Epithelial cell of esophagus (primary cell): ENCODE measurements at regions not wholly inside any gene's neighbourhood (a gene's known extent, or its start where the extent isn't known, plus 50 kb on each side); places are given as distances from the start of the nearest gene placed in this dataset.
"Not testable (repeated sequence)": the region's sequence is repeated elsewhere in the genome, so short reads cannot be mapped to it uniquely, and the experiment has no call there.

Experiments used
- DNase-seq: peaks from one replicate; pipeline ENCODE4 v3.0.0; 2010; ENCODE audit warnings: low read depth
- H3K4me3 ChIP-seq: 2 replicates; pipeline ENCODE4 v1.5.1; 2011; ENCODE audit warnings: mild to moderate bottlenecking, low read length, control low read depth

GRCh38 chr11:3516934-3517567 lies 124.7 kb downstream of the ART5 start:
- not testable (repeated sequence) for DNase-seq, H3K4me3 ChIP-seq

- DNase-seq, H3K4me3 ChIP-seq: not testable (repeated sequence)
Measured at GRCh38 chr11:3516345-3516933, 125.4 kb downstream of the ART5 start.

- H3K4me3 ChIP-seq, DNase-seq: not testable (repeated sequence)
Measured at GRCh38 chr11:3514635-3515424, 127.0 kb downstream of the ART5 start.

- DNase-seq, H3K4me3 ChIP-seq: not testable (repeated sequence)
Measured at GRCh38 chr11:3513311-3513710, 128.5 kb downstream of the ART5 start.

GRCh38 chr11:3512751-3513150 lies 129.0 kb downstream of the ART5 start:
- H3K4me3 ChIP-seq = not testable (repeated sequence)

GRCh38 chr11:3512133-3512703 lies 129.6 kb downstream of the ART5 start:
- not testable (repeated sequence) for H3K4me3 ChIP-seq
- DNase-seq = peak; percentile 24

More at GRCh38 chr11:3512751-3513150, 129.0 kb downstream of the ART5 start:
- DNase-seq = not testable (repeated sequence)

- not testable (repeated sequence) for H3K4me3 ChIP-seq, DNase-seq
Measured at GRCh38 chr11:3511416-3512132, 130.2 kb downstream of the ART5 start.

- not testable (repeated sequence) for DNase-seq, H3K4me3 ChIP-seq
Measured at GRCh38 chr11:3509563-3509962, 130.6 kb upstream of the ZNF195 start.

GRCh38 chr11:3499198-3499597 lies 120.3 kb upstream of the ZNF195 start:
- not testable (repeated sequence) for DNase-seq, H3K4me3 ChIP-seq

- not testable (repeated sequence) for DNase-seq, H3K4me3 ChIP-seq
Measured at GRCh38 chr11:3498356-3498755, 119.4 kb upstream of the ZNF195 start.

GRCh38 chr11:3493152-3493551 lies 114.2 kb upstream of the ZNF195 start:
- not testable (repeated sequence) for DNase-seq, H3K4me3 ChIP-seq

GRCh38 chr11:3488003-3488402 lies 109.1 kb upstream of the ZNF195 start:
- not testable (repeated sequence) for DNase-seq

GRCh38 chr11:3485737-3486136 lies 106.8 kb upstream of the ZNF195 start:
- not testable (repeated sequence) for DNase-seq, H3K4me3 ChIP-seq

More at GRCh38 chr11:3488003-3488402, 109.1 kb upstream of the ZNF195 start:
- H3K4me3 ChIP-seq = not testable (repeated sequence)

- peak overlapping the region; percentile 39 for H3K4me3 ChIP-seq
- peak; percentile 72 for DNase-seq
Measured at GRCh38 chr11:3476937-3477885, 98.3 kb upstream of the ZNF195 start.
